ENCODE measurements at regions not wholly inside any gene's neighbourhood (a gene's known extent, or its start where the extent isn't known, plus 50 kb on each side); places are given as distances from the start of the nearest gene placed in this dataset.

DNA sequence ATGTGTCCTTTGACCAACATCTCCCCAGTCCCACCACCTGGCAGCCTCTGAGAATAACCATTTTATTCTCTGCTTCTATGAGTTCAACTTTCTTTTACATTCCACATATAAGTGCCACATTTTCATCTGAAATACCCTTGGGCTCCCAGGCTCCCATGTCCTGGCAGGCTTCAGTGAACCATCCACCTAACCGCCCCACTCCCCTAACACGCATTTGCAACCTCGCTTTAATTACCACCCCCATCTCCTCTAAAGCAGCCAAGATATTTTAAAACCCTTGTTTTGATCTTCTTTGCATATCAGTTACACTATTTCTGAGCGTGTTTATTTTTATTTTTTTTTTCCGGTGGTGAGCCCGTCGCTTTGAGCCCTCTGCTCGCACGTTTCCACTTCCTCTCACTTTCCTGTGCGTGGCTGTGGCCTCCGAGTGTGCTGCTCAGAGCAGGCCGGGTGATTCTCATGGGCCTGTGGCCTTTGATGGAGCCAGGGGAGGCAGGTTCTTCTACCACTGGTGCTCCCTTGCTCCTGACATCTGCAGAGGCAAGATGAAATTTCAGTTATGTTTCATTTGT, 195.4 kb upstream of the LPP start:
- DNase-seq, result peak in 2 of 4 experiments; percentile 14 to 32

DNA sequence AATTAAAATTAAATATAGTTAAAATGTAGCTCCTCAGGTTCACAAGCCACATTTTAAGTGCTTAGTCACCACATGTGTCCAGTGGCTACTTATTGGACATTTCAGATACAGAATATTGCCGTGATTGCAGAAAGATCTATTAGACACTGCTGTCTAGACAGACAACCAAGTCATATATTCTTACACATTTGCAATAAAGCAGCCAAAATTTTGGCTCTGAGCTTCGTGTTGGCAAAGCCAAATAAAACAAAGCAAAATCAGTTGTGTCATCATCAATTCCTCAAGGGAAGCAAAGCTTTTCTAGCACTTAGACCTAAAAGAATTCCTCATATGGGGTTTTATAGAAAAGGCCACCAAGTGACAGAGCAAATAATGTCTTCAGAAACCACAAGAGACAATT, 193.1 kb upstream of the LPP start:
- no peak for DNase-seq

DNA sequence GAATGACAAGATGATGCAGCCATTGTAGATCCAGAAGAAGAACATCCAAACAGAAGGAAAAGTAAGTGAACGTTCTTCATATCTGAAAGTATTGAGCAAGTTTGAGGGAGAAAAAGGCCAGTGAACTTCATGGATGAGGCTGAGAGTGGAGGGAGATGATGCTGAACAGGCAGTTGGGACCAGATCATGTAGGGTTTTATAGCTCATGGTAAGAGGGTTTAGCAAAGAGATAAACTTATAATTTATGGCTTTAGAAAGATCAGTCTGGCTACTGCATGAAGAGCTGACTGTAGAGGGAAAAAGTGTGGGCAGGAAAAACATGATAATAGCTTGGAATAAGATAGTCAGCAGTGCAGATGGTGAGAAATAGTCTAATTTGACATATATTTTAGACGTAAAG, 192.6 kb upstream of the LPP start:
- no peak for DNase-seq

DNA sequence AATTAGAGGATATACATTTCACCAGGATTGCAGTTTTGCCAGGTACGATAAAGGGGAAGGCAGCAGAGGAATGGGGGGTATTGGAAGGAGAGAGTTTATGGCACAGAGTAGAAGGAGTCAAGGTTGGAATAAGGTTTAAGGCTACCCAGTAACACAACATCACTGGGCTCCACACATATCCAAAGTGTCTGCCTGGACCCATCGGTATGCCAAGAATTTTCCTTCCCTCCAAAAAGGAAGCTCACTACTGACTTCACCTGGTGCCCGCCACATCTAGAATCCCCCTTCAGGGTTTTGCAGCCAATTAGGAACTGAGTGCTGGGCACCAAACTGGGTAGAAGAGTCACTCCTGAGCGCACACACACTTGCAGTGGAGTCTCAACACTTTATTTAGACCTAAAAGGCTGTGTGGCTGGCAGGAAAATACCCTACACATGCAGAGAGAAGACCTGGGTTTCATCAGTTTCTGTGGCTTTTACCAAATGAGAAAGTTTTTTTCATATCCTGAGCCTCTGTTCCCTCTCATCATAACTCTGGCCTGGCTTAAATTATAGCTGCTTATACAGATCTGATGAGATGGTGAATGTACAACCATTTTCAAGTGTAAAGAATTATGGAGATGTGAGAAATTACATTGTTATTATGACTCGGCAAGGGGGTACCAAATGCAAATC, 190.8 kb upstream of the LPP start:
- no peak for DNase-seq

DNA sequence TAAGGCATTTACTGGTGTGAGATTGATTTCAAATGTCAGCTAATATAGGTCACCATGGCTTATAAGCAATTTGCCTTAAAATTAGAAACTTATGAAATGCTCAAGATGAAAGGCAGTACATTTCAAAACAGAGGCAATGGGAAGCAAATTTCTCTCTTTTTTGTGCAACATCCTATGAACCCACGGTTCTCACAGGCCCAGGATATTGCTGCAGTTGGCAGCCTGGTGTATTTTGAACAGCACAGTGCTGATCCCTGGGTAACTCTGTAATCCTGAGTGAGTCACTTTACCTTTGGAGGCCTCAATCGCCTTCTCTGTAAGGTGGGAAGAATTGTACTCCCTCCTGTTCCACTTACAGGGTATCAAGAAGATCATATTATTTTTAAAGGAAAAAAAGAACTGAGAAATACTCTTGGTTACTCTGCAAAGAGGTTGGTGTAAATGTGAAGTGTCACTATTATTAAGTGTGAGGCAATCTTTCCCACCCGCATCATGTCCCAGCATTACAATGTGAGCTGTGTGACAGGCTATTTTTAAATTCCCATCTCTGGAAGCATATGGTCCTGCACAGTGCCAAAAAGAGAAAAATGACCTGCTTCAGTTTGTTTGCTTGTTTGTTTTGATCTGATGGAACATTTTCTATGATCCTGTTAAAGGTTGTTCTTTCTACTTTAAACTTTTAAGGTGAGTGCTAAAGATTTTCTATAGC, 190.1 kb upstream of the LPP start:
- DNase-seq, result no peak

DNA sequence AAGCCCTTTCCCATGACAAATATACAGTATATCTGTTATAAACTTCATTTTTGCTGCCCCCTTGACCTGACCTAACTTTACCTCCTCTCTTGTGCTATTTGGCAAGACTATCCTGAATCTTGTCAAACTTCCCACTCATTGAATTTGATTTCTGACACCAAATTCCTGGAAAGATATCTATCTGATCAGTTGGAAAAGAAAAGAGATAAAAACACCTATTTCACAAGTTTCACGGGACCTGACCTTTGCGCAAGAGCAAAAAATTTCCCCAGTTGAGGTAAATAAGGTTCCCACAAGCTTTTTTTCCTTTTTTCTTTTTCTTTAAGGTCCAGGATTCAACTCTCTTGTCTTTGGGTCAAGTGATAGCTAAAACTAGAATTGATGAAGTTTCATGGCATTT, 189.2 kb upstream of the LPP start:
- no peak for DNase-seq

DNA sequence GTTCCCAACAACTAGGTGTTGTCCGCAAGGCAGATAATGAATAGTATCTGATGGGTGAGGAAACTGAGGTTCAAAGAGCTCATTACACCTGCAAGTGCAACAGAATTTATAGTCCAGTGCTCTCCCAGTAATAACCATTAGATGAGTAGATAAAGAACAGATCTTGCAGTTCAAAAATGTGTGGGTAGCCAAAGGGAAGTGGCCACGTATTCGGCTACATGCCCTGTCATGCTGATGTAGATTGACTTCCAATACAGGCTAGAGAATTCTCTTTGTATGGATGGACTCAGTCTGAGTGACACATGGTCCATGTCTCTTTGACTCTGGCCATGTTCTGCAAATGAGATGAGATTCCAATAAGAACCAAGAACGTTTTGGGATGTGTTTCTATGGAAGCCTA, 187.9 kb upstream of the LPP start:
- no peak for DNase-seq

DNA sequence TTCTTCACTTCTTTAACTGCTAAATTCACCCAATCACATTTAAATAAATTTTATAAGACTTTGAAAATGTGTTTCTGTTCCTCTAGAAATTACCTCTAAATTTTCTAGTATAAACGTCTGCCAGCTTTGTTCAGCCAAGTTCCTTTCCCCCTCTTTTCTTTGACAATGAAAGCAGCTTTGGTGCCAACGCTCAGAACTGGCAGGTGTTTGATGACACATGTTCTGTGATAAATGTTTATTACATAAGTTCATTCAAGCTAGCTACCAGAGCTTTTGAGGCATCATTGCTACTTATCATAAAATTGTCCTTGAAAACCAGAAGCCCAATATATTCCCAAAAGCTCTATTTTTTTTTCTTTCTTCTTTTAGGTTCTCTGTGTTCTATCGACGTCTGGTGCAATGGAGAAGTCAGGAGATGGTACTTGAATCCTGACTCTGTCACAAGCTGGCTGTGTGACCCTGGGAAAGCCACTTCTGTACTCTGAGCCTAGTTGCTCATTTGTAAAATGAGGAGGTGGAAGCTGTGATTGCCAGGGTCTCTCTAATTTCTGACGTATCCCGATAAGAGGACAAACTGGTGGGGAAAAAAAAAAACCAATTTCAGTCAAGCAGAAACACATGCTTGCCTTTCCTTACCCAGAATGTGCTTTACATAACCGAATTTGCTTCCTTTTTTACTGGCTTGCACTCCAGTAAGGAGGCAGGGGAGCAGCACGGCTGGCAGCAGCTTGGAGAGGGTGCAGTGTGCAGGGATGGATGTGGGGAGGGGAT, 187.1 kb upstream of the LPP start:
- no peak for DNase-seq

DNA sequence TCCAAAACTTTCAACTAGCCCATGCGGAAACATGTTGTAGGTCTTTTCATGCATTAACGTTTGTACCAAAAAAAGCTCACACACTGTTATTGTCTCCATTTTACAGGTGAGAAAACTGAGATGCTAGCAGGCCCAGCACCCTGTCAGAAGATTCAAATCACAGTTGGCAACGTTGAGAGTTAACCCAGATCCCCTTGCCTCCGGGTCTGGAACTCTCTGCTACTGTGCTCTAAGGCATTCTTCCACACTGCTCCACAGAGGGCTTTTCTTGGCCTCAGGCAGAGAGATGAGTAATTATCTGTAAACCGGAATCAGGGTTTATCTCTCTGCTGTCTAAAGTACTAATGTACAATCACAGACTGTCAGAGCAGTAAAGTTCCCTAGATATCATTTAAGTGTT, 186.0 kb upstream of the LPP start:
- no peak for DNase-seq

DNA sequence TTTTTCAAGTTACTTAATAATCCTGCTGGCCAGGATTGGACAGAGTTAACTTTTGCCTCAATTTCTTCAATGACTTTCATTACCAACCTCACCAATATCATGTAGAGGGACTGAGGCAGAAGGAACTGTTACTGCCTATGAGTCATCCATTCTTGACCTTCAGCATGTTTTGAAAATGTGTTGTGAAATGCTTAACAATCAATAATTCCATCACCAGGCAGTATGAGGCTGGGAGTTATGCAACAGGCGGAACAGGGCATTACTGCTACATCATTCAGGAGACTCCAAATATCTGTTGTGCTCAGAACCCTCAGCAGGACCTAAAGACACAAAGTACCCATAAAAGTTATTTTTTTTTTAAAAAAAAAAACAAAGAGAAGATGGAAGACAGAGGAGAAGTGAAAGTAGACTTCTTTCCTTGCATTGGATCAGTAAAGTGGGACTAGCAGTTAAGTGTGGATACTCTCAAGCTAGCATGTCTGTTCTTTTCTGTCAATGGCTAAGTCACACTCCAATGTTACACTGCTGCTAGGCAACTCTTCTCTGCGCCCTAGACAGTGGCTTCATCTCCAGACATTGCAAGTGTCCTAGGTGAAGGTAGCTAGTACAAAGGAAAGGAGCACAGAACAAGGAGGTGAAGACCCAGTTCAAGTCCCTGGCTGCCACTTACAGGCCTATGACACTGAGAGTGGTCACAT, 184.9 kb upstream of the LPP start:
- DNase-seq, result no peak

DNA sequence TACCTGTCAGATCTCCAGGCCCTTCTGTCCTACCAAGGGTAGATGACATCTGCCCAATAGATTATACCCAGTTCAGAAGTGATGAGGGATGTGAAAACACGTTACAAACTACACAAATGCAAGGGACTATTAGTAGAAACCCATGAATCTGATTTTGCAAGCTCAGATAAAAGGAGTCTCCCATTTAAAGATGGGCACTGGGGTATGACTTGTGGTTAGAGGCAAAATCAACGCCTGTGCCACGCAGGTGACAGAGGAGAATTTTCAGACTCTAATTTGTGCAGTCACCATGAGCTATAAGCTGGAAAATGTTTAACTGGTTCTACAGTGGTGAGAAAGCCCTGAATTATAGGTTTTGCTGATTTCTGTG, 184.4 kb upstream of the LPP start:
- no peak for DNase-seq

DNA sequence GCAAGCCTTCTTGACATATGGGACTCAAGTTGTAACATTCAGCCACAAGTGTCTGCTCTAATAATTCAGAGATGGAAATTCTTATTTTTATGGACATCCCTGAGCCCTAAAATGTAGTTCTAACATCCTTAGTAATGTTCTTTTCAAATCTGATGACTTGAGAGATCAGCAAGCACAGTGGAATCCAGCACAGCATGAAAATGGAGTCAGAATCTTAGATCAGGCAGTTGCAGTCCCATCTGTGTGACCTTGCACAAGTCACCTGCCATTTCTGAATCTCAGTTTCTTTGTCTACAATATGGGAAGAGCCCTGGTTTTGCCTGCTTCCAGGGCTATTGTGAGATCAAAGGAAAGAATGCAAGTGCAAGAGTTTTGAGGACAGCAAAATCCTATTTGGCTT, 183.9 kb upstream of the LPP start:
- no peak for DNase-seq

DNA sequence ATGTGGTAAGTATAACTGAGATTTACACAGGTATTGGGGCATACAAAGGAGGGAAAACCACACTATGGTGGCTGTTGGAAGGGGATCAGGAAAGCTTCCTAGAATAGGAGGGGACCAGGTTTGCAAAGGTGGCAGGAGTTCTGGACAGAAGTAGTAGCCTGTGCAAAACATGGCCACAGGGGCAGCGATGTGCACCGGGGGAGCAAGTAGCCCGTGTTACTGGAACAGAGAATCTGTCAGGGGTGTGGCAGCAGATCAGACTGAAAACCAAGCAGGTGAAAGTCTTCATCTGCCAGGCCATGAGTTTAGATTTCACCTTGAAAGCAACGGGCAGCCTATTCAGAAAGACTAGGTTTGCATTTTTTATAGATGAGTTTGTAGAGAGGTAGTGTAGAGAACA, 182.3 kb upstream of the LPP start:
- DNase-seq, result no peak

DNA sequence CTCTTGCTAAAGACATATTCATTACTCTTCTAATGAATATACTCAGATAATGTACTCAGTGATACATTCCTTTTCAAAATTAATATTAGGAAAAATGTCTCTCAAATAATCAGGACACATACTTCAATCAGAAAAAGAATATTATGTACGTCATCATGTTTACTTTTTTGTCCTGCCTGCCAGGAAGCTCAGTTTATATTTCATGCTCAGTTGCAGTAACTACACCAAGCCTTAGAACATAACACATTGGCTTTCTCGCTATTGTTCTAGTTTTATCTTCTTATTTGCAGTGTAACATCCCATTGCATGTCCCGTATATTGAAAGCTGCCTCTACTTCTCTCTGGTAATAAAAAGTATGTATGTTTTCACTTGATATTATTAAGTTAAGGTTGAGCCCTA, 181.5 kb upstream of the LPP start:
- no peak for DNase-seq

DNA sequence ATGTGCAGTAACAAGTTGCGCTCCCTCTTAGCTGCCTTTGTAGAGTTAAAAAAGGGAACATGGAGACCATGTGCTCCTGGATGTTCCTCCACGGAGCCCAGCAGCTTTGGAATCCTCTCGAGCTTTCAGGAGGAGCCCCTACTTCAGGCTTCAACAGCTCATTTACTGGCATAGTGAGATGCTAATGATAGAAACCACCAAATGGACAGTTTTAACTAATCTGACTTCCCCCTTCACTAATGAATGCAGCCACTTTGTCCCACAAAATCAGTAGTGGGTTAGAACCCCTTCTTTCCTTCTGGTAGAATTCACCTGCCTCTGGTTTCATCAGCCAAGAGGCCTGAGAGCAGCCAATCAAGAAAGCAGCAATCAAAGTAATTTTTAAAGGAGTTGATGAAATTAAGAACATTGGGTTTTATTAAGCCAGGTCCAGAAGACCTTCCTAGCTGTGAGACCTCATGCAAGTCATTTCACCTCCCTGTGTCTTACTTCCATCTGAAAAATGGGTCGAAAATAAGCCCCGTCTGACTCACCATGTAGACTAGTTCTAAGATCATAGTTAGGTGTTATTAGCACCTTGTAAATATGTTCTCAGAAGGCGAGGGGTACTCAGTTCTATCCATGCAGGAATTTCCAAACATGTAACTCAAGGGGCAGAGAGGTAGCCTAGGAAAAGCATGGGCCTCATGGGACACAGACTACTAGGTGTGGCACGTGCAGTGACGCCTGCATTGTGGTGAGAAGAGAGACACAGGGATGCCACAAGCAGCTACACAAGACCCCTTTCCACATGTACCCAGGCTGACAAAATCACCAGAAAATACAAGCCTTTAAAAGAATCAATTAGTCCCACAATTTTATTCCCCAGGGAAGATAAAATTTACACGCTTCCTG, 179.7 kb upstream of the LPP start:
- no peak for DNase-seq

DNA sequence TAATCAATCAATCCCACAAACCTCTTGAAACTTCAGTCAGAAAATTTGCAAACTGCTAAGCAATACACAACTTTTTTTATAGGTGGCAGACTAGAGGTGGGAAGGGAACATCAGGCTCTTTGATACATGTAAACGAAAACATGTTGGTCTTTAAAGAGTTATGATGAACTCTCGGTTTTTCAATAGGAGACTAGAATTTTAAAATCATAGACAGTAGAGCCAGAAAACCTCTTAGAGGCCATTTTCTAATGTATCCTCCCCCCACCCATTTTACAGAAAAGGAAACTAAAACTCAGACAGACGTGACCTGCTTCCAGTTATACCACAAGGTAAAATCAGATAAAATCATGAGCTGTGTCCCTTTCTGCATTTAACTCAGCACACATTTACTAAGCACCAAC, 179.1 kb upstream of the LPP start:
- no peak for DNase-seq

DNA sequence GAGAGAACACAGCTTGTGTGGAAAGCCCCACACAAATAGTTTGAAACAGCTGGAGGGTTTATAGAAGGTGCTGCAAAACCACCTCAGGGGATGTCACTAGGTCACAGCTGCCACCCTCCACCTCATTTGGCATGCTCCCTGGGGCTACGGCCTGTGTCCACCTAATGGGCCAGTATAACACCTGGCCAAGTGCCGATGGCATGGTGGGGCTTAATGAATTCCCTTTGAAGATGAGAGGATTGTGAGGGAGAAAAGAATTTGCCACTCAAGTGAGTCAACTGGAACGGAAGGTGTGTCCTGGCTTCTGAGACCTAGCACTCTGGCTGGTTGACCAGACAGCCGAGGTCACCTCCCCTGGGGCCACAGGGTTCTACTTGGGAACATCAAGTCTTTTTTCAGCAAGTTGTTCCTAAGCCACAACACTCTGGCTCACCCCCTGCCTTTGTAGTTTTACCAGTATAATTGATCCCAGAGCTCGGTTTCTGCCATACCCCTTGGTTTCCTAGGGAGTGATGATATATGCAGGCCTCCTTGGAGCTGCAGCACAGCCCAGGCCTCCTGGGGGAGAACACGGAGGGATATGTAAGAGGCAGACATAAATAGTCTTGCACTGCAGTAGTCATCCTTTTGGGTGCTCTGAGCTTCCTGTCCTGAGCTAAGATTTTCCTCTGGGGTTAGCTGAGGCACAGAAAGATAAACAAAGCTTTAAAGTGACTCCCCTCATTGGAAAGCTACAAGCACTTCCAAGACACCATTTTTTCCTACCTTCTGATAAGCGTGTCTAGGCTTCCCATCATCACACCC, 178.2 kb upstream of the LPP start:
- DNase-seq, result no peak

DNA sequence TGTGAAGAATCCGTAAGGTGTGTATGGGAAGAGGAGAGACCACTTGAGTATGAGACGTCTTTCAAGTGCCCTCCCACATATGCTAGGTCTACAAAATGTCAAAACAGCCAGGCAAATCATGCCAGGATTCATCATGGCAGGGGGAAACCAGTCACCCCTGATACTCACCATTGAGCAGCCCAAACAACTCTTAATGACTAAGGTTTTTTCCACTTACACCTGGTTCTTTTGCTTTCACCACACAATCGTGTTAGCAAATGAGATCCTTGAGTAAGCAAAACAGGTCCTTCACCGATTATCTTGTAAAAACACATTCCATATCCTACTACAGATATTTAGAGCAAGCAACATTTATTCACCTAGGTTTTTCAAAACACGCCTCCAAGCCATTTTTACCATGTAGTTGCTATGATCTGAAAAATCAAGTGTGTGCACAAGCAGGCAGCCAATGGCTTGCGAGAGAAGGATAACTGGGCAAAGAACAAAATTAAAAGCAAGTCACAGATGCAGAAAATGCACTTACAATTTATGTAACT, 177.5 kb upstream of the LPP start:
- DNase-seq, result no peak

DNA sequence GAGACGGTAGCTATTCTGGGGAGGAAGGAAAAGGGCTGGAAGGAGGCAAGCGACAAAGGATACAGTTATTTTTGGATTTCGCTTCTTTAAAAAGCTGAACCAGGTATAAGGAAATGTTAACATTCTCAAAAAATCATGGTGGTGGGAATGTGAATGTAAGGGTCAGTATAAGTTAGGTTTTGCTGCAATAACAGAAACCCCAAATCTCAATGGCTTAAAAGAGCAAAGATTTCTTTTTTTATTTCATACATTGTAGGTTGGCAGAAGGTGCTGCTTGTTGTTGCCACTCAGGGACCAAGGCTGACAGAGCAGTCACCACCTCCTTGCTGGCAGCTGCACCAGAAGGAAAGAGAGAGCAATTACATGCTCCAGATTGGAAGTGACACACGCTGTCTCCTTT, 176.3 kb upstream of the LPP start:
- DNase-seq, result no peak

DNA sequence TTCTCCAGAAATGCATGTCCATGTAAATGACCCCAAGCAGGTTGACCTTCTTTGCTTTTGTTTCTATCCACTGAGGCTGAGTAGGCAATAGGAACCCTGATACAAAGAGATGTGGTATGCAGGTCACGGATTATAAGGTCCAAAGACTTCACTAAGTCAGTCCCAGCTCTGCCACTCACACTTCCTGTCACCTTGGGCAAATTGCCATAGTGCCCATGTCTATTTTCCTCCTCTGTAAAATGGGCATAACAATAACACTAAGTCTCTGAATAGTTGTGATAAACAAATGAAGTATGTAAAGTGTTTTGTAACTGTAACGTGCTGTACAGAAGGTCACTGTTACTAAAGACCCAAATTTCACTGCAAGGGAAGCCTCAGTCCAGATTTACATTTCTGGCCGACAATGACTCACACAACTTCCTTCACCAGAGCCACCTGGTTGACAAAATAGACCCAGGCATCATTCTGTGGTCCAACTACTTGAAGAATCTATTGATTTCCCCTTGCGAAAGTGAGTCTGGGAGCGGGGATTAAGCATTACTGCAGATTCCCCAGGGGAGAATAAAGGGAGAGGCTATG, 175.4 kb upstream of the LPP start:
- no peak for DNase-seq

DNA sequence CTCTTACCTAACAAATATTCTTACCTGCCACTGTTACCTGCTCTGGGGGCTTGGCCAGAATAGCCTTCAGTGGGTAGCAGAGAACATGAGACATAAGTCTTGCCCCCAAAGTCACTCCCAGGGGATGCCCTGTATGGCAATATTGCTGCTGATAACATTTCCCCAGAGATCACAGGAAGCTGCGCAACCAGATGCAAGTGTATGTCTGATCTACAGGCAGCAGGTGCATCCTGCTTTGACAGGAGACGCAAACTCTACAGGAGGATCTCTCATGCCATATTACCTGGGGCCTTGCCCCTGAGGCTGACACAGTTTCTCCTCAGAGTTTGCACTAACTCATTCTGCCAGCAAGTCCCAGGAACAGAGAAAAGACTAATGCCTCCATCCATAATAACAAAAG, 174.4 kb upstream of the LPP start:
- DNase-seq, result peak in 2 of 4 experiments; percentile 4 to 11

All from activated naive CD4-positive, alpha-beta T cell (primary cell).